ENCODE measurements at regions not wholly inside any gene's neighbourhood (a gene's known extent, or its start where the extent isn't known, plus 50 kb on each side); places are given as distances from the start of the nearest gene placed in this dataset.

- in situ Hi-C loops (cut with HindIII; ENCODE audit: low sequenced_read_pairs) = loop anchor here (25.0 kb wide), 1 partner anchor 111 kb away; no protein-coding TSS in a partner anchor
Observed at GRCh38 chr15:47573673-47574072, 143.6 kb upstream of the SEMA6D start.

GRCh38 chr15:47577000-47577399 lies 140.3 kb upstream of the SEMA6D start:
- in situ Hi-C loops (cut with HindIII; ENCODE audit: low sequenced_read_pairs) = no loop called here

- in situ Hi-C loops (cut with HindIII; ENCODE audit: low sequenced_read_pairs) = no loop called here
Observed at GRCh38 chr15:47577461-47577860, 139.8 kb upstream of the SEMA6D start.

- in situ Hi-C loops (cut with HindIII; ENCODE audit: low sequenced_read_pairs) = no loop called here
Observed at GRCh38 chr15:47582233-47582632, 135.1 kb upstream of the SEMA6D start.

GRCh38 chr15:47584316-47584715 lies 133.0 kb upstream of the SEMA6D start:
- in situ Hi-C loops (cut with HindIII; ENCODE audit: low sequenced_read_pairs) = no loop called here

GRCh38 chr15:47586653-47587224 lies 130.6 kb upstream of the SEMA6D start:
- in situ Hi-C loops (cut with HindIII; ENCODE audit: low sequenced_read_pairs) = no loop called here

GRCh38 chr15:47587940-47588802 lies 129.1 kb upstream of the SEMA6D start:
- in situ Hi-C loops (cut with HindIII; ENCODE audit: low sequenced_read_pairs) = no loop called here

- in situ Hi-C loops (cut with HindIII; ENCODE audit: low sequenced_read_pairs) = no loop called here
Observed at GRCh38 chr15:47588958-47589357, 128.3 kb upstream of the SEMA6D start.

GRCh38 chr15:47598996-47599395 lies 118.3 kb upstream of the SEMA6D start:
- in situ Hi-C loops (cut with HindIII; ENCODE audit: low sequenced_read_pairs) = no loop called here

- in situ Hi-C loops (cut with HindIII; ENCODE audit: low sequenced_read_pairs) = no loop called here
Observed at GRCh38 chr15:47599806-47600205, 117.5 kb upstream of the SEMA6D start.

GRCh38 chr15:47602121-47602520 lies 115.2 kb upstream of the SEMA6D start:
- in situ Hi-C loops (cut with HindIII; ENCODE audit: low sequenced_read_pairs) = no loop called here

GRCh38 chr15:47603026-47603425 lies 114.3 kb upstream of the SEMA6D start:
- in situ Hi-C loops (cut with HindIII; ENCODE audit: low sequenced_read_pairs) = no loop called here

- in situ Hi-C loops (cut with HindIII; ENCODE audit: low sequenced_read_pairs) = no loop called here
Observed at GRCh38 chr15:47607695-47608094, 109.6 kb upstream of the SEMA6D start.

GRCh38 chr15:47609693-47610092 lies 107.6 kb upstream of the SEMA6D start:
- in situ Hi-C loops (cut with HindIII; ENCODE audit: low sequenced_read_pairs) = no loop called here

GRCh38 chr15:47610736-47611135 lies 106.6 kb upstream of the SEMA6D start:
- in situ Hi-C loops (cut with HindIII; ENCODE audit: low sequenced_read_pairs) = no loop called here

GRCh38 chr15:47614360-47615011 lies 102.8 kb upstream of the SEMA6D start:
- in situ Hi-C loops (cut with HindIII; ENCODE audit: low sequenced_read_pairs) = no loop called here

- in situ Hi-C loops (cut with HindIII; ENCODE audit: low sequenced_read_pairs) = no loop called here
Observed at GRCh38 chr15:47616876-47617275, 100.4 kb upstream of the SEMA6D start.

- in situ Hi-C loops (cut with HindIII; ENCODE audit: low sequenced_read_pairs) = no loop called here
Observed at GRCh38 chr15:47618241-47618640, 99.1 kb upstream of the SEMA6D start.

GRCh38 chr15:47620960-47621681 lies 96.2 kb upstream of the SEMA6D start:
- in situ Hi-C loops (cut with HindIII; ENCODE audit: low sequenced_read_pairs) = no loop called here

- in situ Hi-C loops (cut with HindIII; ENCODE audit: low sequenced_read_pairs) = no loop called here
Observed at GRCh38 chr15:47622055-47622454, 95.2 kb upstream of the SEMA6D start.

GRCh38 chr15:47624503-47624902 lies 92.8 kb upstream of the SEMA6D start:
- in situ Hi-C loops (cut with HindIII; ENCODE audit: low sequenced_read_pairs) = no loop called here

All from DLD1 (cell line).